H1 (cell line): ENCODE measurements at regions not wholly inside any gene's neighbourhood (a gene's known extent, or its start where the extent isn't known, plus 50 kb on each side); places are given as distances from the start of the nearest gene placed in this dataset.

Experiments
- CTCF ChIA-PET: fragments of 300-600 bp; sonication (Branson Sonifier 250); formaldehyde crosslinking; loops from one replicate; lab custom pipeline; 2021; ENCODE audit not compliant: partially characterized antibody; lab: Charles Lee
- POLR2A ChIA-PET: fragments of 300-600 bp; sonication (Branson Sonifier 250); formaldehyde crosslinking; loops from one replicate; lab custom pipeline; 2021; ENCODE audit warnings: inconsistent platforms; ENCODE audit not compliant: partially characterized antibody; lab: Charles Lee
- DNase-seq, 2 experiments: peaks; one replicate each; pipeline versions ENCODE4 v3.0.0 to v3.0.0-alpha.2; 2010 to 2022; ENCODE audit warnings: low spot score in 2 of 2, low read depth in 1 of 2, mixed read lengths in 1 of 2
- FAIRE-seq: peaks from 2 replicates; lab custom pipeline; 2011; peaks lifted over from hg19 to GRCh38; lab: Jason Lieb, UNC
- H2AFZ ChIP-seq: 2 replicates; pipeline ENCODE4 v1.8.1; 2012; ENCODE audit warnings: low read length, inconsistent platforms
- H2AK5ac ChIP-seq: 2 replicates; pipeline ENCODE4 v1.6.1; 2013; ENCODE audit warnings: low read depth, low read length
- H2BK120ac ChIP-seq: replicated peaks from 2 replicates; pipeline ENCODE3; 2013; ENCODE audit warnings: low read depth, low read length, inconsistent platforms
- H2BK12ac ChIP-seq: 2 replicates; pipeline ENCODE4 v1.6.1; 2013; ENCODE audit warnings: low read depth, low read length
- H2BK15ac ChIP-seq: 2 replicates; pipeline ENCODE4 v1.6.1; 2013; ENCODE audit warnings: low read length
- H2BK20ac ChIP-seq: 2 replicates; pipeline ENCODE4 v1.6.1; 2013; ENCODE audit warnings: low read length
- H2BK5ac ChIP-seq: 2 replicates; pipeline ENCODE4 v1.6.1; 2013; ENCODE audit warnings: low read depth, low read length
- H3K14ac ChIP-seq: 2 replicates; pipeline ENCODE4 v1.6.1; 2013; ENCODE audit warnings: inconsistent platforms; ENCODE audit not compliant: insufficient read length
- H3K18ac ChIP-seq: 2 replicates; pipeline ENCODE4 v1.6.1; 2013; ENCODE audit warnings: low read length; ENCODE audit errors: extremely low read depth
- H3K23ac ChIP-seq: 2 replicates; pipeline ENCODE4 v1.6.1; 2013; ENCODE audit warnings: inconsistent platforms; ENCODE audit not compliant: insufficient read length
- H3K23me2 ChIP-seq: 2 replicates; pipeline ENCODE4 v1.6.1; 2013; ENCODE audit warnings: low read depth, low read length
- H3K27ac ChIP-seq: 2 replicates; pipeline ENCODE4 v1.6.1; 2011; ENCODE audit warnings: low read depth, low read length, inconsistent platforms
- H3K27me3 ChIP-seq, 4 experiments: replicated peaks in 1 of 4; 1 replicate in 1 of 4; 2 replicates in 3 of 4; pipeline versions ENCODE4 v1.6.1 to v1.8.1; 2011 to 2013; ENCODE audit warnings: low read length in 3 of 4, mild to moderate bottlenecking in 3 of 4, inconsistent platforms in 2 of 4, mixed read lengths in 2 of 4, moderate library complexity in 1 of 4; ENCODE audit not compliant: control insufficient read depth in 3 of 4, insufficient read depth in 3 of 4; ENCODE audit errors: extremely low read depth in 1 of 4
- H3K36me3 ChIP-seq, 4 experiments: 2 replicates each; pipeline versions ENCODE4 v1.6.1 to v1.8.1; 2011 to 2013; ENCODE audit warnings: mild to moderate bottlenecking in 4 of 4, low read length in 3 of 4, moderate library complexity in 2 of 4, control low read depth in 1 of 4, inconsistent platforms in 1 of 4; ENCODE audit not compliant: insufficient read depth in 4 of 4, control insufficient read depth in 2 of 4
- H3K4ac ChIP-seq: replicated peaks from 2 replicates; pipeline ENCODE3; 2013; ENCODE audit warnings: low read length, low read depth, mixed read lengths, inconsistent platforms; ENCODE audit not compliant: insufficient read length
- H3K4me1 ChIP-seq, 4 experiments: replicated peaks in 1 of 4; 1 replicate in 1 of 4; 2 replicates in 3 of 4; pipeline versions ENCODE4 v1.6.1 to v1.8.1; 2011 to 2013; ENCODE audit warnings: low read length in 3 of 4, inconsistent platforms in 2 of 4, mixed read lengths in 1 of 4; ENCODE audit not compliant: insufficient read depth in 4 of 4, control insufficient read depth in 3 of 4
- H3K4me2 ChIP-seq, 2 experiments: 2 replicates each; pipeline versions ENCODE4 v1.6.1 to v1.8.1; 2011 to 2013; ENCODE audit warnings: low read depth in 2 of 2, low read length in 2 of 2, control low read depth in 1 of 2, inconsistent platforms in 1 of 2, mild to moderate bottlenecking in 1 of 2; ENCODE audit not compliant: insufficient read depth in 1 of 2
- H3K4me3 ChIP-seq, 4 experiments: fragments of 200-600, 300-600 bp in 1 of 4; sonication (generic), shearing (Covaris generic), sonication (Bioruptor Twin) in 1 of 4; 2 replicates each; pipeline versions ENCODE4 v1.5.1 to v1.8.1; 2011 to 2016; ENCODE audit warnings: low read length in 4 of 4, low read depth in 3 of 4, control low read depth in 2 of 4, inconsistent platforms in 2 of 4, mild to moderate bottlenecking in 2 of 4, mixed read lengths in 1 of 4, moderate library complexity in 1 of 4; ENCODE audit not compliant: insufficient read depth in 2 of 4; ENCODE audit errors: extremely low read depth in 1 of 4
- H3K56ac ChIP-seq: replicated peaks from 2 replicates; pipeline ENCODE3; 2013; ENCODE audit warnings: low read depth, mild to moderate bottlenecking, mixed read lengths, low read length, inconsistent platforms; ENCODE audit not compliant: insufficient read length
- H3K79me1 ChIP-seq: 2 replicates; pipeline ENCODE4 v1.6.1; 2013; ENCODE audit warnings: low read depth, low read length, control low read depth
- H3K79me2 ChIP-seq, 2 experiments: 2 replicates each; pipeline versions ENCODE4 v1.6.1 to v1.8.1; 2012 to 2013; ENCODE audit warnings: low read length in 2 of 2, mild to moderate bottlenecking in 2 of 2, inconsistent platforms in 1 of 2; ENCODE audit not compliant: insufficient read depth in 2 of 2, control insufficient read depth in 1 of 2
- H3K9ac ChIP-seq, 4 experiments: replicated peaks in 1 of 4; 1 replicate in 1 of 4; 2 replicates in 3 of 4; pipeline versions ENCODE4 v1.6.1 to v1.8.1; 2011 to 2013; ENCODE audit warnings: low read depth in 3 of 4, low read length in 3 of 4, control low read depth in 2 of 4, mild to moderate bottlenecking in 2 of 4, moderate library complexity in 2 of 4, inconsistent platforms in 1 of 4; ENCODE audit errors: extremely low read depth in 1 of 4
- H3K9me3 ChIP-seq, 2 experiments: 2 replicates each; pipeline versions ENCODE4 v1.6.1 to v1.8.1; 2012 to 2013; ENCODE audit warnings: mild to moderate bottlenecking in 2 of 2, moderate library complexity in 2 of 2, control low read depth in 1 of 2, inconsistent platforms in 1 of 2, low read depth in 1 of 2, low read length in 1 of 2, mixed read lengths in 1 of 2; ENCODE audit not compliant: insufficient read depth in 2 of 2
- H4K20me1 ChIP-seq, 2 experiments: replicated peaks in 1 of 2; 2 replicates each; pipeline versions ENCODE3 to v1.8.1; 2011 to 2013; ENCODE audit warnings: inconsistent platforms in 2 of 2, low read length in 2 of 2, mild to moderate bottlenecking in 1 of 2; ENCODE audit not compliant: insufficient read depth in 2 of 2, control insufficient read depth in 1 of 2
- H4K5ac ChIP-seq: 2 replicates; pipeline ENCODE4 v1.6.1; 2013; ENCODE audit warnings: low read length, low read depth, mixed read lengths, inconsistent platforms; ENCODE audit not compliant: insufficient read length
- H4K8ac ChIP-seq: 2 replicates; pipeline ENCODE4 v1.8.0; 2013; ENCODE audit warnings: mild to moderate bottlenecking, moderate library complexity, low read length, inconsistent platforms; ENCODE audit not compliant: insufficient read depth; ENCODE audit errors: extremely low read depth
- H4K91ac ChIP-seq: replicated peaks from 2 replicates; pipeline ENCODE3; 2013; ENCODE audit warnings: low read length, mixed read lengths, inconsistent platforms; ENCODE audit not compliant: insufficient read length
- CTBP2 ChIP-seq: IDR thresholded peaks from 2 replicates; pipeline ENCODE4 v1.7.0; 2011; ENCODE audit warnings: borderline replicate concordance, mild to moderate bottlenecking, moderate library complexity, mixed read lengths, low read length; ENCODE audit not compliant: insufficient read depth, insufficient read length
- KDM5A ChIP-seq: fragments of 200-600 bp; IDR thresholded peaks from 2 replicates; pipeline ENCODE4 v1.7.1; 2012; ENCODE audit warnings: mild to moderate bottlenecking, low read length, inconsistent platforms, mixed read lengths
- PHF8 ChIP-seq: fragments of 200-600 bp; sonication (generic); conservative IDR thresholded peaks from 2 replicates; pipeline ENCODE4 v1.7.1; 2012; ENCODE audit warnings: low read depth, mild to moderate bottlenecking, inconsistent platforms, low read length, moderate library complexity
- POLR2A ChIP-seq, 2 experiments: IDR thresholded peaks; 1 replicate in 1 of 2; 2 replicates in 1 of 2; pipeline ENCODE4 v1.6.1; 2011; ENCODE audit warnings: low read depth in 2 of 2, low read length in 2 of 2, mild to moderate bottlenecking in 2 of 2; ENCODE audit errors: control extremely low read depth in 1 of 2
- POLR2AphosphoS5 ChIP-seq: IDR thresholded peaks from 2 replicates; pipeline ENCODE4 v1.6.1; 2011; ENCODE audit warnings: low read depth, low read length
- POU5F1 ChIP-seq: IDR thresholded peaks from 2 replicates; pipeline ENCODE4 v1.6.1; 2011; ENCODE audit warnings: low read depth, mild to moderate bottlenecking, low read length, moderate library complexity
- RXRA ChIP-seq: IDR thresholded peaks from 2 replicates; pipeline ENCODE4 v1.6.1; 2011; ENCODE audit warnings: low read depth, mild to moderate bottlenecking, low read length, moderate library complexity; ENCODE audit not compliant: insufficient read depth
- TAF7 ChIP-seq: optimal IDR thresholded peaks from 2 replicates; pipeline ENCODE3; 2011; ENCODE audit warnings: low read depth, mild to moderate bottlenecking, inconsistent platforms, low read length, moderate library complexity, borderline replicate concordance
- TCF12 ChIP-seq: IDR thresholded peaks from 2 replicates; pipeline ENCODE4 v1.6.1; 2011; ENCODE audit warnings: low read depth, mild to moderate bottlenecking, low read length
- WGBS, 2 experiments: shearing (Covaris generic) in 1 of 2; methylation state at CpG; one replicate each; pipeline versions ENCODE4 v1.1.6 to v1.1.7; 2013 to 2015; ENCODE audit warnings: low lambda C conversion rate in 2 of 2, mixed read lengths in 2 of 2, inconsistent platforms in 1 of 2, low coverage in 1 of 2, missing lambda C conversion rate in 1 of 2; ENCODE audit not compliant: insufficient replicate concordance in 2 of 2, insufficient coverage in 1 of 2, insufficient read length in 1 of 2; ENCODE audit errors: extremely low coverage in 1 of 2, missing lambda C conversion rate in 1 of 2; 5-methylcytosine and 5-hydroxymethylcytosine counted together

- Histone ChIP-seq H3K4me2 (no peak overlapping the region), H4K91ac (no peak overlapping the region), H3K27me3 (no peaks in the 10 kb centered on the region), H3K4ac (no peak overlapping the region), H3K36me3 (no peaks in the 10 kb centered on the region), H4K5ac (no peak overlapping the region), H2AFZ (no peak overlapping the region), H3K79me1 (no peaks in the 10 kb centered on the region), H3K14ac (no peak overlapping the region), H2BK12ac (no peak overlapping the region), H3K18ac (no peak overlapping the region), H4K8ac (no peak overlapping the region), H4K20me1 (no peaks in the 10 kb centered on the region), H2AK5ac (no peak overlapping the region), H3K4me1 (no peaks in the 10 kb centered on the region), H2BK120ac (no peak overlapping the region), H3K9ac (no peak overlapping the region), H3K79me2 (no peaks in the 10 kb centered on the region), H3K56ac (no peak overlapping the region), H3K27ac (no peak overlapping the region), H2BK5ac (no peak overlapping the region), H3K4me3 (no peak overlapping the region), H2BK20ac (no peak overlapping the region), H3K23me2 (no peaks in the 10 kb centered on the region; the same call in 1 of the 2 replicates), H3K23ac (no peak overlapping the region), H3K9me3 (no peaks in the 10 kb centered on the region), H2BK15ac (no peak overlapping the region)
- no peak for FAIRE-seq
- WGBS, 2 experiments: 86% methylated on average over 2 of the region's 2 CpGs; no CpG with 5 or more reads in 1 of the 2 experiments
- ChIA-PET POLR2A (no interaction called here), CTCF (interaction anchor here (1.2 kb wide), 1 partner anchor 525 kb away, joined by 3 read pairs; no protein-coding TSS in a partner anchor)
- DNase-seq: no peak
- TF ChIP-seq KDM5A (no peak), POLR2A (IDR thresholded peaks at IDR 0.05; ENCODE audit: control extremely low read depth in 1 of 2, low read depth in 2 of 2, low read length in 2 of 2) (no peak), RXRA (no peak), TAF7 (no peak), POLR2AphosphoS5 (no peak), TCF12 (no peak), CTBP2 (no peak), POU5F1 (no peak), PHF8 (no peak)
These were observed 256.1 kb upstream of the ARPP21 start for GRCh38 chr3:35383216-35383615.
